Aorta (tissue), 5 donors: ENCODE measurements at regions not wholly inside any gene's neighbourhood (a gene's known extent, or its start where the extent isn't known, plus 50 kb on each side); places are given as distances from the start of the nearest gene placed in this dataset.

Experiments
- ATAC-seq: fragments of 200-7000 bp; cut with Tn5 transposase; one replicate; pipeline ENCODE4 v1.9.1; 2022; ENCODE audit warnings: moderate library complexity; ENCODE audit not compliant: low FRiP score
- DNase-seq, 2 donors: peaks; one replicate each; pipeline ENCODE4 v3.0.0-alpha.2; 2020
- H3K27ac ChIP-seq, 2 donors: one replicate each; pipeline ENCODE4 v1.5.1; 2013; ENCODE audit warnings: low read length in 2 of 2, mild to moderate bottlenecking in 2 of 2, moderate library complexity in 2 of 2, control low read depth in 1 of 2, inconsistent platforms in 1 of 2, low read depth in 1 of 2
- H3K27me3 ChIP-seq, 2 donors: one replicate each; pipeline ENCODE4 v1.6.1; 2013; ENCODE audit warnings: control low read depth in 1 of 2, low read length in 1 of 2, mild to moderate bottlenecking in 1 of 2, moderate library complexity in 1 of 2; ENCODE audit not compliant: insufficient read depth in 2 of 2, control insufficient read depth in 1 of 2
- H3K36me3 ChIP-seq, 2 donors: one replicate each; pipeline ENCODE4 v1.6.1; 2013; ENCODE audit warnings: control low read depth in 1 of 2, low read length in 1 of 2, mild to moderate bottlenecking in 1 of 2; ENCODE audit not compliant: insufficient read depth in 2 of 2, control insufficient read depth in 1 of 2
- H3K4me1 ChIP-seq, 2 donors: one replicate each; pipeline ENCODE4 v1.6.1; 2013; ENCODE audit warnings: low read length in 2 of 2, control low read depth in 1 of 2, mild to moderate bottlenecking in 1 of 2, moderate library complexity in 1 of 2; ENCODE audit not compliant: insufficient read depth in 2 of 2, control insufficient read depth in 1 of 2
- H3K4me3 ChIP-seq, 2 donors: one replicate each; pipeline ENCODE4 v1.5.1; 2013; ENCODE audit warnings: low read length in 2 of 2, control low read depth in 1 of 2, mild to moderate bottlenecking in 1 of 2
- H3K9me3 ChIP-seq: one replicate; pipeline ENCODE4 v1.6.1; 2013; ENCODE audit warnings: mild to moderate bottlenecking, low read length; ENCODE audit not compliant: control insufficient read depth
- WGBS, 2 donors: extraction: QIAGEN DNeasy Blood & Tissue Kit; methylation state at CpG; one replicate each; pipeline ENCODE4 v1.1.7; 2013; 5-methylcytosine and 5-hydroxymethylcytosine counted together
- intact Hi-C, 2 donors: fragments of 100-400 bp; cut with DNase I; formaldehyde crosslinking; loops; one replicate each; pipeline versions ENCODE4 v1.14.2 to v1.15.0; 2022
- donor health status: healthy with polysubstance abuse.
- donor health status: Bipolar disorder and iron deficiency.
- donor health status: DM: no; HTN: no; CAD: no.
- donor health status: DM: no; HTN: no; CAD: no.
- donor health status: DM: yes; HTN: yes; CAD: no.

GRCh38 chr10:47224546-47225218, 75.3 kb upstream of the GDF10 start:
- Histone ChIP-seq H3K27ac (no peak overlapping the region), H3K36me3 (no peaks in the 10 kb centered on the region), H3K9me3 (peaks cover 2% of the 10 kb centered on the region), H3K4me1 (peaks cover 0 to 3% of the 10 kb centered on the region in 2 donors), H3K4me3 (no peak overlapping the region), H3K27me3 (no peaks in the 10 kb centered on the region)
- ATAC-seq (no peak), DNase-seq (no peak)
- 56 to 57% methylated on average over 2 of the region's 2 CpGs for WGBS, 2 donors
- intact Hi-C loops, result no loop called here

GRCh38 chr10:47225219-47225927, 74.6 kb upstream of the GDF10 start:
- no peaks in the 10 kb centered on the region for H3K36me3 ChIP-seq
- 96% methylated on average over 8 of the region's 8 CpGs for WGBS, 2 donors
- no peak overlapping the region for H3K27ac ChIP-seq
- no peaks in the 10 kb centered on the region for H3K27me3 ChIP-seq
- H3K4me3 ChIP-seq, result no peak overlapping the region
- DNase-seq (no peak), ATAC-seq (no peak)
- intact Hi-C loops, result no loop called here
- H3K4me1 ChIP-seq, result peaks cover 0 to 5% of the 10 kb centered on the region in 2 donors
- H3K9me3 ChIP-seq, result peaks cover 2% of the 10 kb centered on the region

GRCh38 chr10:47225928-47226645, 73.9 kb upstream of the GDF10 start:
- no peaks in the 10 kb centered on the region for H3K27me3 ChIP-seq
- H3K4me3 ChIP-seq, result no peak overlapping the region
- no peaks in the 10 kb centered on the region for H3K36me3 ChIP-seq
- no peak overlapping the region for H3K27ac ChIP-seq
- peaks cover 2% of the 10 kb centered on the region for H3K9me3 ChIP-seq
- ATAC-seq (no peak), DNase-seq (no peak)
- 92 to 96% methylated on average over 8 of the region's 8 CpGs for WGBS, 2 donors
- intact Hi-C loops, result no loop called here
- peaks cover 0 to 9% of the 10 kb centered on the region in 2 donors for H3K4me1 ChIP-seq

GRCh38 chr10:47230482-47230881, 69.5 kb upstream of the GDF10 start:
- Histone ChIP-seq H3K27me3 (no peaks in the 10 kb centered on the region), H3K36me3 (no peaks in the 10 kb centered on the region), H3K27ac (peak overlapping the region in 1 of 2 donors; percentile 37), H3K4me1 (peaks cover 0 to 9% of the 10 kb centered on the region in 2 donors), H3K9me3 (peaks cover 2% of the 10 kb centered on the region), H3K4me3 (no peak overlapping the region)
- intact Hi-C loops, result no loop called here
- DNase-seq, result no peak
- 72 to 77% methylated on average over 4 of the region's 4 CpGs for whole genome bisulfite sequencing, 2 donors
- ATAC-seq, result peak; percentile 30

GRCh38 chr10:47230957-47231356, 69.0 kb upstream of the GDF10 start:
- intact Hi-C loops, result no loop called here
- DNase-seq (no peak), ATAC-seq (no peak)
- peaks cover 2% of the 10 kb centered on the region for H3K9me3 ChIP-seq
- no peak overlapping the region for H3K4me3 ChIP-seq
- peaks cover 0 to 9% of the 10 kb centered on the region in 2 donors for H3K4me1 ChIP-seq
- no peak overlapping the region for H3K27ac ChIP-seq
- no peaks in the 10 kb centered on the region for H3K36me3 ChIP-seq
- H3K27me3 ChIP-seq, result no peaks in the 10 kb centered on the region

- Histone ChIP-seq H3K9me3 (peaks cover 2% of the 10 kb centered on the region), H3K27ac (no peak overlapping the region), H3K4me3 (no peak overlapping the region), H3K36me3 (no peaks in the 10 kb centered on the region), H3K4me1 (peaks cover 0 to 9% of the 10 kb centered on the region in 2 donors), H3K27me3 (no peaks in the 10 kb centered on the region)
- no peak for DNase-seq
- intact Hi-C loops, result no loop called here
- peak; percentile 54 for ATAC-seq
- 38 to 41% methylated on average over 2 of the region's 2 CpGs for WGBS, 2 donors
These were observed 68.6 kb upstream of the GDF10 start for GRCh38 chr10:47231414-47231813.

GRCh38 chr10:47233631-47234030, 66.4 kb upstream of the GDF10 start:
- H3K4me3 ChIP-seq, result no peak overlapping the region
- H3K36me3 ChIP-seq, result no peaks in the 10 kb centered on the region
- H3K27me3 ChIP-seq, result no peaks in the 10 kb centered on the region
- peaks cover 3% of the 10 kb centered on the region for H3K9me3 ChIP-seq
- H3K27ac ChIP-seq, result no peak overlapping the region
- ATAC-seq (no peak), DNase-seq (no peak)
- H3K4me1 ChIP-seq, result peaks cover 0 to 9% of the 10 kb centered on the region in 2 donors
- intact Hi-C loops, result no loop called here

- Histone ChIP-seq H3K27ac (no peak overlapping the region), H3K36me3 (no peaks in the 10 kb centered on the region), H3K27me3 (no peaks in the 10 kb centered on the region), H3K4me3 (no peak overlapping the region), H3K4me1 (peaks cover 0 to 2% of the 10 kb centered on the region in 2 donors), H3K9me3 (peaks cover 1% of the 10 kb centered on the region)
- 56 to 60% methylated on average over 1 of the region's 1 CpG for WGBS, 2 donors
- ATAC-seq, result no peak
- intact Hi-C loops, result no loop called here
- no peak for DNase-seq
These were observed 64.5 kb upstream of the GDF10 start for GRCh38 chr10:47235484-47235883.
